DND-41 (cell line): ENCODE measurements at regions not wholly inside any gene's neighbourhood (a gene's known extent, or its start where the extent isn't known, plus 50 kb on each side); places are given as distances from the start of the nearest gene placed in this dataset.

Source experiments
- CTCF ChIP-seq: IDR thresholded peaks from 2 replicates; pipeline ENCODE4 v1.5.1; 2012; ENCODE audit warnings: borderline replicate concordance, low read length, moderate library complexity, mild to moderate bottlenecking; ENCODE audit not compliant: poor library complexity, severe bottlenecking; ENCODE audit errors: extremely low read depth
- EZH2 ChIP-seq: IDR thresholded peaks from 3 replicates; pipeline ENCODE4 v1.6.1; 2012; ENCODE audit warnings: borderline replicate concordance, low read depth, mild to moderate bottlenecking, moderate library complexity, low read length, inconsistent platforms; ENCODE audit not compliant: severe bottlenecking

GRCh38 chr2:128722489-128722888 is 403.8 kb upstream of the HS6ST1 start:
- TF ChIP-seq CTCF (no peak), EZH2 (no peak)
